Thyroid gland (tissue), 4 donors: ENCODE measurements at regions not wholly inside any gene's neighbourhood (a gene's known extent, or its start where the extent isn't known, plus 50 kb on each side); places are given as distances from the start of the nearest gene placed in this dataset.
"Not testable (repeated sequence)": the region's sequence is repeated elsewhere in the genome, so short reads cannot be mapped to it uniquely, and the experiment has no call there.

ENCODE experiments used
- DNase-seq, 2 donors: peaks; one replicate each; pipeline ENCODE4 v3.0.0-alpha.2; 2019
- H3K27ac ChIP-seq, 3 donors: fragments of 200-600 bp; sonication (generic); 1 replicate in 2 of 3; 2 replicates in 1 of 3; pipeline ENCODE4 v1.5.1; 2016 to 2019; ENCODE audit warnings: mild to moderate bottlenecking in 1 of 3, moderate library complexity in 1 of 3
- H3K27me3 ChIP-seq: fragments of 200-600 bp; sonication (generic); one replicate; pipeline ENCODE4 v1.5.1; 2019
- H3K36me3 ChIP-seq, 2 donors: fragments of 200-600 bp; sonication (generic); one replicate each; pipeline ENCODE4 v1.5.1; 2016 to 2019
- H3K4me1 ChIP-seq, 2 donors: fragments of 200-600 bp; sonication (generic); one replicate each; pipeline ENCODE4 v1.5.1; 2017 to 2019
- H3K4me3 ChIP-seq, 3 donors: fragments of 200-600 bp; sonication (generic); replicated peaks in 1 of 3; 1 replicate in 2 of 3; 2 replicates in 1 of 3; pipeline ENCODE4 v1.5.1; 2016; ENCODE audit warnings: mild to moderate bottlenecking in 1 of 3
- H3K9me3 ChIP-seq: fragments of 200-600 bp; sonication (generic); one replicate; pipeline ENCODE4 v1.5.1; 2017
- POLR2A ChIP-seq, 2 donors: fragments of 450-650 bp; IDR thresholded peaks; one replicate each; pipeline ENCODE4 v1.6.1; 2017; ENCODE audit warnings: antibody characterized with exemption in 2 of 2, mild to moderate bottlenecking in 2 of 2, moderate library complexity in 1 of 2
- WGBS, 2 donors: methylation state at CpG; one replicate each; pipeline ENCODE4 v1.1.5; 2017; 5-methylcytosine and 5-hydroxymethylcytosine counted together
- intact Hi-C: fragments of 100-400 bp; cut with DNase I; formaldehyde crosslinking; loops from one replicate; pipeline ENCODE4 v1.15.1; 2023
- TF ChIP-seq, protein P1 (sequence below), 6 experiments: fragments of 200-600 bp in 3 of 6; fragments of 450-650 bp in 3 of 6; sonication (generic) in 3 of 6; IDR thresholded peaks; one replicate each; pipeline ENCODE4 v1.5.1; 2016 to 2019; ENCODE audit warnings: antibody characterized with exemption in 6 of 6, mild to moderate bottlenecking in 2 of 6, inconsistent platforms in 1 of 6, moderate library complexity in 1 of 6

DNA sequence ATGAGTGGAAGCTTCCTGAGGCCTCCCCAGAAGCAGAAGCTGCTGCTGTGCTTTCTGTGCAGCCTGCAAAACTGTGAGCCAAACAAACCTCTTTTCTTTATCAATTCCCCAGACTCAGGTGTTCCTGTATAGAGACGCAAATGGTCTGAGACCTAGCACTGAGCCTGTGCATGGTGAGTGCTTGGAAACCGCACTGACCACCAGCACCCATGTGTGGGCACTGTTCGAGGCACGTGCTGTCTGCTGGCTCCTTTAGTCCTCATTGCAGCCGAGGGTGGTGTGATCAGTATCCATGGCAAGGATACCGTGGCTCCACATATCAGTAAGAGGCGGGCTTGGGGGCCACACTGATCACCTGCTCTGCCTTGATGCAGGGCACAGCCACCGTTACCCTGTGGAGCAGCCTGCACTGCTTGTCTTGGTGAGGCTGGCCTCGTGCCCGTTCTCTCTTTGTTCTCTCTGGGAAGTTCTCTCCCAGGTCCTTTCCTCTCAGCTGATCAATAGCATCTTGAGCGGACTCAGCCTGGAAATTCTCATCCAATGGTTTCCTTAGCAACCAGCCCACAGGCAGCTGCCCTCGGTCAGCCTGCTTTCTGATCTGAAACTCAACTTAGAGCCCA, 101.0 kb downstream of the PLXNA1 start:
- no peaks in the 10 kb centered on the region for H3K9me3 ChIP-seq
- intact Hi-C loops = loop anchor here (5.0 kb wide), 1 partner anchor 47 kb away; no protein-coding TSS in a partner anchor
- no peak for DNase-seq
- WGBS, 2 donors = 74 to 79% methylated on average over 10 to 12 of the region's 12 CpGs
- TF ChIP-seq POLR2A (IDR thresholded peaks at IDR 0.05) = no peak
- TF ChIP-seq, protein P1, sequence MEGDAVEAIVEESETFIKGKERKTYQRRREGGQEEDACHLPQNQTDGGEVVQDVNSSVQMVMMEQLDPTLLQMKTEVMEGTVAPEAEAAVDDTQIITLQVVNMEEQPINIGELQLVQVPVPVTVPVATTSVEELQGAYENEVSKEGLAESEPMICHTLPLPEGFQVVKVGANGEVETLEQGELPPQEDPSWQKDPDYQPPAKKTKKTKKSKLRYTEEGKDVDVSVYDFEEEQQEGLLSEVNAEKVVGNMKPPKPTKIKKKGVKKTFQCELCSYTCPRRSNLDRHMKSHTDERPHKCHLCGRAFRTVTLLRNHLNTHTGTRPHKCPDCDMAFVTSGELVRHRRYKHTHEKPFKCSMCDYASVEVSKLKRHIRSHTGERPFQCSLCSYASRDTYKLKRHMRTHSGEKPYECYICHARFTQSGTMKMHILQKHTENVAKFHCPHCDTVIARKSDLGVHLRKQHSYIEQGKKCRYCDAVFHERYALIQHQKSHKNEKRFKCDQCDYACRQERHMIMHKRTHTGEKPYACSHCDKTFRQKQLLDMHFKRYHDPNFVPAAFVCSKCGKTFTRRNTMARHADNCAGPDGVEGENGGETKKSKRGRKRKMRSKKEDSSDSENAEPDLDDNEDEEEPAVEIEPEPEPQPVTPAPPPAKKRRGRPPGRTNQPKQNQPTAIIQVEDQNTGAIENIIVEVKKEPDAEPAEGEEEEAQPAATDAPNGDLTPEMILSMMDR (IDR thresholded peaks at IDR 0.05) = no peak
- no peak overlapping the region for H3K27ac ChIP-seq
- H3K4me3 ChIP-seq = no peak overlapping the region
- H3K36me3 ChIP-seq = no peaks in the 10 kb centered on the region
- H3K27me3 ChIP-seq = no peaks in the 10 kb centered on the region
- no peaks in the 10 kb centered on the region for H3K4me1 ChIP-seq

DNA sequence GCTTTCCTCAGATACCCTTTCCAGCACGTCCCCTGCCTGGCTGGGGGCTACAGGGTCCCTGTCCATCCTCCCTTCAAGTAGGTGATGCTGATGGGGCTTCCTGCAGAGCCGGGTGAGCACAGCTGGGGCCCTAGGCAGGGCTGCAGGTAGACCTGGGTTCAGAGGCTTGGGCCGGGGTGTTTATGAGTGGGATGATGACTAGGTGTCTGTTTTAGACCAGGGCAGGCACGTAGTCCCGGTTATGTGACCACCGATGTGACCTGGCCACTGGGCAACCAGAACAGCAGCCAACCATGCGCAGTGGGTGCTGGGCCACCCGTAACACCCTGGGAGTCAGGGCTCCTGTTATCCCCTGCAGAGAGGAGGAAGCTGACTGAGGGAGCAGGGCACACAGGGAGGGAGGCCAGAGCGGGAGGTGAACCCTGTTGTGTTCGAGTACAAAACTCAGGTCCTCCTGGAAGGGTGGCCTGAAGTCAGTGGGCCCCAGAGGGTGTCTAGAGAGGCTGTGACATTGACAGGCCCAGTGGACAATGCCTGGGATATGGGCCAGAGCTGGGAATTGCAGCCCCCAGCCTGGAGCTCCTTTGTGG, 101.6 kb downstream of the PLXNA1 start:
- H3K9me3 ChIP-seq = no peaks in the 10 kb centered on the region
- H3K27ac ChIP-seq = no peak overlapping the region
- TF ChIP-seq, protein P1 (IDR thresholded peaks at IDR 0.05) = no peak
- no peak for TF ChIP-seq POLR2A (IDR thresholded peaks at IDR 0.05)
- H3K36me3 ChIP-seq = no peaks in the 10 kb centered on the region
- H3K4me3 ChIP-seq = no peak overlapping the region
- WGBS, 2 donors = 86 to 97% methylated on average over 8 to 10 of the region's 10 CpGs
- DNase-seq = no peak
- H3K4me1 ChIP-seq = no peaks in the 10 kb centered on the region
- intact Hi-C loops = loop anchor here (5.0 kb wide), 1 partner anchor 47 kb away; no protein-coding TSS in a partner anchor
- H3K27me3 ChIP-seq = no peaks in the 10 kb centered on the region

DNA sequence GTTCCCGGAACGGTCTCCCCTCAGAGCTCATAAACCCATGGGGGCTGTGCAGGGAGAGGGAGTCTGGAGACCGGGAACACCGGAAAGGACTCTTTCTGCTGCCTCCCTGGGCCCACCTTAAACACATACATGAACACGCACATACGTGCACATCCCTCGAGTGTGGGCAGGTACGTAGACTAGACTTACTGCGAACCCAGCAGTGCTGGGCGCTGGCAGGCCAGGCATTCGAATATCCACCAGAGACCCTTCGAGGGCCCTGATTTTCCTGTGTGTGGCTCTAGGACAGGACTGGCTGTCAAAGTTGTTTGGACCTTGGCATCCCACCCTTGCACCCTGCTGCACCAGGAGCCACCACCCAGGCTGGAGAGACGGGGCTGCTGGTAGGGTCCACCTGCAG, 102.7 kb downstream of the PLXNA1 start:
- DNase-seq = no peak
- WGBS, 2 donors = 96 to 98% methylated on average over 7 to 12 of the region's 13 CpGs
- Histone ChIP-seq H3K9me3 (no peaks in the 10 kb centered on the region), H3K4me3 (no peak overlapping the region), H3K4me1 (peaks cover 0 to 6% of the 10 kb centered on the region in 2 donors), H3K27me3 (no peaks in the 10 kb centered on the region), H3K36me3 (no peaks in the 10 kb centered on the region), H3K27ac (no peak overlapping the region)
- TF ChIP-seq POLR2A (IDR thresholded peaks at IDR 0.05) = no peak
- intact Hi-C loops = no loop called here

DNA sequence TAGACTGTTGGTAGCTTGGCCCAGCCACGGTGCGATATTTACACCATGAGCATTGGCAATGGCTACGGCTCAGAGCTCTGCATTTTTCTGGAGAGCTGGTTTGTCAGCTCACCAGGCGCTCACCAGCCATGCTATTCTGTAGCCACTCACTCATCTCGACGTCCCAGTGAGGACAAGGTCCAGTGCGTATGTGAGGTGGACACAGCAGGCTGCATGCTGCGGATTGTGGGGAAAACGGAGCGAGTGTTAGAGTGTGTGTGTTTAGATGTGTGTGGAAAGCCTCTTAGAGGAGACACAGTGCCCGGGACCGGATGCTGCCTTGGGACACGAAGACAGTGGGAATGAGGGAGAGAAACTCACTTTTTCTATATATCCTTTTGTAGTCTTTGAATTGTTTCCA, 103.7 kb downstream of the PLXNA1 start:
- WGBS, 2 donors = 91% methylated on average over 13 of the region's 13 CpGs
- not testable (repeated sequence) for H3K36me3 ChIP-seq, DNase-seq

DNA sequence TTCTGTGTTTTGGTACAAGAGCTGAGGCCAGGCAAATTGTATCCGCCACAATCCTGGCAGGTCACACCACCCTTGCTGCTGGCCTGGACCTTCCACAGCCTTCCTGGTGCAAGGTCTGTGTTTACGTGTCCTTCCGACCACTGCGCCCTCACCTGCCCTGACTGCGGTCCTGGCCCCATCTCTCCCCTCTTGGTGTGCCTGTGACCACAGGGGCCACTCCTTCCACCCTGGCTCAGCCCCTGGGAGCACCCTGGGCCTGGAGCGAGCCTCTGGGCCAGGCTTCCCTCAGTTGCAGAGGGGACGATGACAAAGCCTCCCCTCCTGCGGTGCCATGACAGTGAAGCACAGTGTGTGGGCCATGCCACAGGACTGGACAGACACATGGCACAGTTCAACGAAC, 104.5 kb downstream of the PLXNA1 start:
- Histone ChIP-seq H3K27me3 (no peaks in the 10 kb centered on the region), H3K27ac (no peak overlapping the region), H3K4me1 (peaks cover 0 to 6% of the 10 kb centered on the region in 2 donors), H3K4me3 (no peak overlapping the region), H3K9me3 (no peaks in the 10 kb centered on the region), H3K36me3 (no peaks in the 10 kb centered on the region)
- no peak for DNase-seq
- intact Hi-C loops = no loop called here
- TF ChIP-seq, protein P1 (IDR thresholded peaks at IDR 0.05) = no peak
- TF ChIP-seq POLR2A (IDR thresholded peaks at IDR 0.05) = no peak
- 93 to 94% methylated on average over 6 to 8 of the region's 9 CpGs for WGBS, 2 donors

More for the DNA sequence above, 103.7 kb downstream of the PLXNA1 start:
- H3K9me3 ChIP-seq, H3K4me3 ChIP-seq, H3K4me1 ChIP-seq, H3K27ac ChIP-seq, intact Hi-C loops, H3K27me3 ChIP-seq: not testable (repeated sequence)
